ENCODE measurements at regions not wholly inside any gene's neighbourhood (a gene's known extent, or its start where the extent isn't known, plus 50 kb on each side); places are given as distances from the start of the nearest gene placed in this dataset.

GRCh38 chrX:68897118-68897945 lies 68.5 kb downstream of the EFNB1 start:
- intact Hi-C loops (cut with DNase I) = no loop called here

DNA sequence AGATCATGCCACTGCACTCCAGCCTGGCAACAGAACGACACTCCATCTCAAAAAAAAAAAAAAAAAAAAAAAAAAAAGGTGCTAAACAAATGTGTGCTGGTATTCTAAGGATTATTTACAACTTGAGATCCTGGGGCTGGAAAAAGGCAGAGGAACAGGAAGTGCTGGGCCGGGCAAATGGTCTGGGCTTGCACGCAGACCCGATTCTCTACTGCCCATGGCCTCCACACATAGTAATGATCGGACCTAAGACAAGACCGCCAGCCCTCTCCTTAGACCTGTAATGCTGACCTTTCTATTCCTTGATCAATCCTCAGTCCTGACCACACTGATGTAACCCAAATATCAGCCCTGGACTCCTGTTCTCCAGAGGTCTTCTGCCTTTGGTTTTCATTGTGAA lies 67.8 kb downstream of the EFNB1 start:
- DNase-seq (no peak), ATAC-seq (no peak)
- no peaks in the 10 kb centered on the region for H3K27me3 ChIP-seq
- H3K27ac ChIP-seq = no peak overlapping the region
- H3K4me1 ChIP-seq = peaks cover 13% of the 10 kb centered on the region
- H3K36me3 ChIP-seq = no peaks in the 10 kb centered on the region
- H3K4me3 ChIP-seq = no peak overlapping the region
- intact Hi-C loops (cut with DNase I) = no loop called here
- TF ChIP-seq, protein P1, sequence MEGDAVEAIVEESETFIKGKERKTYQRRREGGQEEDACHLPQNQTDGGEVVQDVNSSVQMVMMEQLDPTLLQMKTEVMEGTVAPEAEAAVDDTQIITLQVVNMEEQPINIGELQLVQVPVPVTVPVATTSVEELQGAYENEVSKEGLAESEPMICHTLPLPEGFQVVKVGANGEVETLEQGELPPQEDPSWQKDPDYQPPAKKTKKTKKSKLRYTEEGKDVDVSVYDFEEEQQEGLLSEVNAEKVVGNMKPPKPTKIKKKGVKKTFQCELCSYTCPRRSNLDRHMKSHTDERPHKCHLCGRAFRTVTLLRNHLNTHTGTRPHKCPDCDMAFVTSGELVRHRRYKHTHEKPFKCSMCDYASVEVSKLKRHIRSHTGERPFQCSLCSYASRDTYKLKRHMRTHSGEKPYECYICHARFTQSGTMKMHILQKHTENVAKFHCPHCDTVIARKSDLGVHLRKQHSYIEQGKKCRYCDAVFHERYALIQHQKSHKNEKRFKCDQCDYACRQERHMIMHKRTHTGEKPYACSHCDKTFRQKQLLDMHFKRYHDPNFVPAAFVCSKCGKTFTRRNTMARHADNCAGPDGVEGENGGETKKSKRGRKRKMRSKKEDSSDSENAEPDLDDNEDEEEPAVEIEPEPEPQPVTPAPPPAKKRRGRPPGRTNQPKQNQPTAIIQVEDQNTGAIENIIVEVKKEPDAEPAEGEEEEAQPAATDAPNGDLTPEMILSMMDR (IDR thresholded peaks at IDR 0.05) = no peak
- H3K9me3 ChIP-seq = no peaks in the 10 kb centered on the region

More at GRCh38 chrX:68897118-68897945, 68.5 kb downstream of the EFNB1 start:
- Histone ChIP-seq H3K4me1 (peaks cover 13% of the 10 kb centered on the region), H3K9me3 (no peaks in the 10 kb centered on the region), H3K27me3 (no peaks in the 10 kb centered on the region), H3K27ac (no peak overlapping the region), H3K4me3 (no peak overlapping the region), H3K36me3 (no peaks in the 10 kb centered on the region)
- TF ChIP-seq, protein P1 (IDR thresholded peaks at IDR 0.05) = no peak
- no peak for DNase-seq
- ATAC-seq = no peak

- ATAC-seq = no peak
- intact Hi-C loops (cut with DNase I) = no loop called here
- Histone ChIP-seq H3K36me3 (no peaks in the 10 kb centered on the region), H3K27ac (peak overlapping the region; percentile 78), H3K27me3 (no peaks in the 10 kb centered on the region), H3K4me1 (peaks cover 13% of the 10 kb centered on the region), H3K4me3 (no peak overlapping the region), H3K9me3 (no peaks in the 10 kb centered on the region)
- TF ChIP-seq, protein P1 (IDR thresholded peaks at IDR 0.05) = no peak
- no peak for DNase-seq
Observed at GRCh38 chrX:68895778-68896177, 67.0 kb downstream of the EFNB1 start.

GRCh38 chrX:68895341-68895755 lies 66.5 kb downstream of the EFNB1 start:
- Histone ChIP-seq H3K27me3 (no peaks in the 10 kb centered on the region), H3K9me3 (no peaks in the 10 kb centered on the region), H3K27ac (peak overlapping the region; percentile 78), H3K36me3 (no peaks in the 10 kb centered on the region), H3K4me1 (peaks cover 13% of the 10 kb centered on the region), H3K4me3 (peak overlapping the region; percentile 10)
- TF ChIP-seq, protein P1 (IDR thresholded peaks at IDR 0.05) = no peak
- intact Hi-C loops (cut with DNase I) = no loop called here
- ATAC-seq = no peak
- DNase-seq = no peak

GRCh38 chrX:68894513-68895340 lies 65.9 kb downstream of the EFNB1 start:
- DNase-seq (peak; percentile 76), ATAC-seq (peak; percentile 89)
- TF ChIP-seq, protein P1 (IDR thresholded peaks at IDR 0.05) = no peak
- intact Hi-C loops (cut with DNase I) = no loop called here
- Histone ChIP-seq H3K4me1 (peaks cover 13% of the 10 kb centered on the region), H3K27me3 (no peaks in the 10 kb centered on the region), H3K4me3 (peak overlapping the region; percentile 10), H3K36me3 (no peaks in the 10 kb centered on the region), H3K9me3 (no peaks in the 10 kb centered on the region), H3K27ac (peak overlapping the region; percentile 78)

Data from upper lobe of right lung (tissue), 1 donor.